Prostate gland (tissue), 2 donors: ENCODE measurements at regions not wholly inside any gene's neighbourhood (a gene's known extent, or its start where the extent isn't known, plus 50 kb on each side); places are given as distances from the start of the nearest gene placed in this dataset.

Experiments used
- POLR2A ChIP-seq: fragments of 450-650 bp; IDR thresholded peaks from one replicate; pipeline ENCODE4 v1.6.1; 2016; ENCODE audit warnings: antibody characterized with exemption, mild to moderate bottlenecking
- TF ChIP-seq, protein P1 (sequence below), 4 experiments: fragments of 200-600 bp in 2 of 4; fragments of 450-650 bp in 2 of 4; sonication (generic) in 2 of 4; IDR thresholded peaks; 1 replicate in 3 of 4; 2 replicates in 1 of 4; pipeline ENCODE4 v1.5.1; 2016 to 2019; ENCODE audit warnings: antibody characterized with exemption in 4 of 4, mild to moderate bottlenecking in 2 of 4, moderate library complexity in 2 of 4

DNA sequence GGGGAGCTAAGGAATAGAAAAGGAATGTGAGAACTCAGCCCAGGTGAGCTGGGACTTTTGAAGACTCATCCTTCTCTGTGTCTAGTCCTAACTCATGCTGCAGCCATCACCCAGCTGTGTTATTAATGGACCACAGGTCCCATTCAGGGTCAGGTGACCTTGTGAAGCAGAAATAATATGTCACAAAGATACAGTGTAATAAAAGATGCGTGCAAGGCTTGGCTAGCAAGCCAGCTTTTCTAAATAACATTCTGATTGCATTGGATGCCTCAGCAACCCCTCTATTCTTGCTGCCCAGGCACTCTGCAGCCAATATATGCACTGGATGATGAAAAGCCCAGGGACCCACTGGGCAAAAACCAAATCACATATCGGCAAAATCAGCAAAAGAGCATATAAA is 393.1 kb upstream of the PIK3C3 start:
- TF ChIP-seq, protein P1, sequence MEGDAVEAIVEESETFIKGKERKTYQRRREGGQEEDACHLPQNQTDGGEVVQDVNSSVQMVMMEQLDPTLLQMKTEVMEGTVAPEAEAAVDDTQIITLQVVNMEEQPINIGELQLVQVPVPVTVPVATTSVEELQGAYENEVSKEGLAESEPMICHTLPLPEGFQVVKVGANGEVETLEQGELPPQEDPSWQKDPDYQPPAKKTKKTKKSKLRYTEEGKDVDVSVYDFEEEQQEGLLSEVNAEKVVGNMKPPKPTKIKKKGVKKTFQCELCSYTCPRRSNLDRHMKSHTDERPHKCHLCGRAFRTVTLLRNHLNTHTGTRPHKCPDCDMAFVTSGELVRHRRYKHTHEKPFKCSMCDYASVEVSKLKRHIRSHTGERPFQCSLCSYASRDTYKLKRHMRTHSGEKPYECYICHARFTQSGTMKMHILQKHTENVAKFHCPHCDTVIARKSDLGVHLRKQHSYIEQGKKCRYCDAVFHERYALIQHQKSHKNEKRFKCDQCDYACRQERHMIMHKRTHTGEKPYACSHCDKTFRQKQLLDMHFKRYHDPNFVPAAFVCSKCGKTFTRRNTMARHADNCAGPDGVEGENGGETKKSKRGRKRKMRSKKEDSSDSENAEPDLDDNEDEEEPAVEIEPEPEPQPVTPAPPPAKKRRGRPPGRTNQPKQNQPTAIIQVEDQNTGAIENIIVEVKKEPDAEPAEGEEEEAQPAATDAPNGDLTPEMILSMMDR (IDR thresholded peaks at IDR 0.05), result no peak
- no peak for TF ChIP-seq POLR2A
